Activated CD4-positive, alpha-beta T cell treated with anti-CD3 and anti-CD28 coated beads for 36 hours (primary cell): ENCODE measurements at regions not wholly inside any gene's neighbourhood (a gene's known extent, or its start where the extent isn't known, plus 50 kb on each side); places are given as distances from the start of the nearest gene placed in this dataset.
A peak's percentile ranks its signal among the peaks of the same experiment; 100 is the strongest.
"Not testable (repeated sequence)": the region's sequence is repeated elsewhere in the genome, so short reads cannot be mapped to it uniquely, and the experiment has no call there.

Source experiments
- ATAC-seq: fragments of 200-7000 bp; cut with Tn5 transposase; one replicate; pipeline ENCODE4 v1.10.0; 2021; ENCODE audit warnings: mild to moderate bottlenecking, moderate library complexity
- CTCF ChIA-PET: fragments of 350-600 bp; sonication (Branson Sonifier 250); formaldehyde crosslinking; loops from one replicate; lab custom pipeline; 2021; ENCODE audit warnings: antibody characterized with exemption; lab: Charles Lee
- POLR2A ChIA-PET: fragments of 350-600 bp; sonication (Branson Sonifier 250); formaldehyde crosslinking; loops from one replicate; lab custom pipeline; 2021; ENCODE audit warnings: antibody characterized with exemption, inconsistent platforms; lab: Charles Lee
- DNase-seq: peaks from one replicate; pipeline ENCODE4 v3.0.0-alpha.2; 2020
- H3K27ac Mint-ChIP-seq: one replicate; pipeline ENCODE4 v1.8.0; 2021; ENCODE audit warnings: mixed read lengths
- H3K27me3 Mint-ChIP-seq: one replicate; pipeline ENCODE4 v1.8.0; 2021; ENCODE audit warnings: mixed read lengths
- H3K36me3 Mint-ChIP-seq: one replicate; pipeline ENCODE4 v1.8.0; 2021; ENCODE audit warnings: low read depth, mixed read lengths
- H3K4me1 Mint-ChIP-seq: one replicate; pipeline ENCODE4 v1.8.0; 2021; ENCODE audit warnings: mixed read lengths
- H3K4me3 Mint-ChIP-seq: one replicate; pipeline ENCODE4 v1.8.0; 2021; ENCODE audit warnings: mild to moderate bottlenecking, moderate library complexity, mixed read lengths
- H3K9me3 Mint-ChIP-seq: one replicate; pipeline ENCODE4 v1.8.0; 2021; ENCODE audit warnings: low read depth, mixed read lengths
- intact Hi-C, 2 experiments: fragments of 100-400 bp; cut with DNase I in 1 of 2; cut with micrococcal nuclease in 1 of 2; formaldehyde crosslinking; loops; one replicate each; pipeline versions ENCODE4 v1.14.2 to v1.15.1; 2022 to 2024; cut with DNase I, micrococcal nuclease

DNA sequence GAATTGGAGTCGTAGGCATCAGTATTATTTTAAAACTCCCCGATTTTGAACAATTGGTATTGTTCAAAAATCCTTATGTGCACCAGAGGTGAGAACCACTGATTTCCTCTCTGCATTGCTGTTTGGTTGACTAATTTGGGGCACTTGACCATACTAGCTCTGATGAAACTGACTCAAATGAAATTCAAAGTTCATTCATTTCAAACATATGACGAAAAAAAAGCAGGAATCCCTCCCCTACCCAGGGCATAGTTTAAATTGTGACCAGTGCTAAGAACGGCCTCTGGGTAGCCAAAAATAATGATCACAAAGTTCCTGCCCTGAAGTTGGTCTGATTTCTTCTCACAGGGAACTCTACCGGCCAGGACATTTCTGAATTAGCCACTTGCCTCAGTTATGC lies 75.7 kb upstream of the EGFL6 start:
- ChIA-PET CTCF (interaction anchor here (1.1 kb wide), 1 partner anchor 547 kb away, joined by 3 read pairs; no protein-coding TSS in a partner anchor), POLR2A (interaction anchor here (0.6 kb wide), 1 partner anchor 39 kb away, joined by 3 read pairs; no protein-coding TSS in a partner anchor)
- H3K9me3 Mint-ChIP-seq = no peaks in the 10 kb centered on the region
- no peaks in the 10 kb centered on the region for H3K36me3 Mint-ChIP-seq
- no peak overlapping the region for H3K27ac Mint-ChIP-seq
- H3K27me3 Mint-ChIP-seq = no peaks in the 10 kb centered on the region
- ATAC-seq = no peak
- no peaks in the 10 kb centered on the region for H3K4me1 Mint-ChIP-seq
- no peak for DNase-seq
- intact Hi-C loops = no loop called here
- H3K4me3 Mint-ChIP-seq = no peak overlapping the region

- intact Hi-C loops = no loop called here
- DNase-seq = no peak
- CTCF ChIA-PET = interaction anchor here (2.9 kb wide), 1 partner anchor 546 kb away, joined by 21 read pairs; no protein-coding TSS in a partner anchor
- no peak for ATAC-seq
- POLR2A ChIA-PET = no interaction called here
- no peak overlapping the region for H3K27ac Mint-ChIP-seq
- no peak overlapping the region for H3K4me3 Mint-ChIP-seq
- peaks cover 8% of the 10 kb centered on the region for H3K4me1 Mint-ChIP-seq
- no peaks in the 10 kb centered on the region for H3K27me3 Mint-ChIP-seq
- no peaks in the 10 kb centered on the region for H3K36me3 Mint-ChIP-seq
- no peaks in the 10 kb centered on the region for H3K9me3 Mint-ChIP-seq
Observed at GRCh38 chrX:13492286-13492685, 77.1 kb upstream of the EGFL6 start.

DNA sequence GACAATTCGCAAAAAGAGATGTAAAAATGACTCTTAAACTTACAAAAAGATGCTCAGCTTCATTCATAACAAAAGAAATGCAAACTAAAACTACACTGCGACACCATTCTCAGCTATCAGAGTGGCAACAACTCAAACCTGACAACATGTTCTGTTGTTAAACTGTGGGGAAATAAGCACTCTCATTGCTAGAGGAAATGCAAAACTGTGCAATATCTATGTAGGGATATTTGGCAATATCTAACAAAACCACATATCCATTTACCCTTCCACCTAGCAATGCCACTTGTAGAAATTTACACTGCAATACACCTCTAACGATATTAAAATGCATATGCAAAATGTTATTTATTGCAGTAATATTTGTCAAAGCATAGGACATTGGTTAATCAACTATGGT lies 78.3 kb upstream of the EGFL6 start:
- no peaks in the 10 kb centered on the region for H3K27me3 Mint-ChIP-seq
- H3K4me3 Mint-ChIP-seq = no peak overlapping the region
- intact Hi-C loops = no loop called here
- H3K9me3 Mint-ChIP-seq = no peaks in the 10 kb centered on the region
- DNase-seq (no peak), ATAC-seq (no peak)
- ChIA-PET CTCF (interaction anchor here (0.5 to 2.9 kb wide), 3 partner anchors 16 to 545 kb away, joined by 3 to 21 read pairs (median 3); no protein-coding TSS in a partner anchor), POLR2A (no interaction called here)
- no peak overlapping the region for H3K27ac Mint-ChIP-seq
- H3K36me3 Mint-ChIP-seq = no peaks in the 10 kb centered on the region
- peaks cover 12% of the 10 kb centered on the region for H3K4me1 Mint-ChIP-seq

DNA sequence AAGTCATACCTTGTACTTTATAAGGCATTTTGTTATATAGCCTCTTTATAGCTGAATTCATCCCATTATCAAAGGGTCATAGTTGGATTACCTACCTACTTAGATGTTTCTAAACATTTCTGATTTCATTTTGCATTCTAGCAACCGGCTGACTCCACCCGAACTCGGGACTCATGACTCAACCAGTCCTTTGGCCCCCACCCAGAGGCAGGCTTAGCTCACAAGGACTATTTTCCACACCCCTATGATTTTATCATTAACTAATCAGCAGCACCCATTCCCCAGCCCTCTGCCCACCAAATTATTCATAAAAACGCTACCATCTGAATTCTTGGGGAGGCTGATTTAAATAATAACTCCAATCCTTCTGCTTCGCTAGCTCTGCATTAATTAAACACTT lies 79.9 kb upstream of the EGFL6 start:
- intact Hi-C loops = loop anchor here (5.0 to 10.0 kb wide), 3 partner anchors 105 to 675 kb away; no protein-coding TSS in a partner anchor
- CTCF ChIA-PET = interaction anchor here (0.6 to 2.9 kb wide), 5 partner anchors 11 to 543 kb away, joined by 3 to 38 read pairs (median 5); no protein-coding TSS in a partner anchor

GRCh38 chrX:13487731-13488505 lies 81.5 kb upstream of the EGFL6 start:
- CTCF ChIA-PET = interaction anchor here (0.6 to 2.3 kb wide), 29 partner anchors 10 to 549 kb away, joined by 3 to 38 read pairs (median 3); no protein-coding TSS in a partner anchor
- no peak overlapping the region for H3K4me3 Mint-ChIP-seq

More for the DNA sequence above, 79.9 kb upstream of the EGFL6 start:
- Mint-ChIP-seq H3K27me3 (no peaks in the 10 kb centered on the region), H3K27ac (no peak overlapping the region), H3K4me3 (no peak overlapping the region), H3K4me1 (peaks cover 18% of the 10 kb centered on the region), H3K9me3 (no peaks in the 10 kb centered on the region), H3K36me3 (no peaks in the 10 kb centered on the region)
- ATAC-seq = no peak
- DNase-seq = no peak
- POLR2A ChIA-PET = no interaction called here

GRCh38 chrX:13485167-13485566 lies 84.2 kb upstream of the EGFL6 start:
- H3K27ac Mint-ChIP-seq = no peak overlapping the region
- no peak overlapping the region for H3K4me3 Mint-ChIP-seq
- ChIA-PET POLR2A (interaction anchor here (0.7 kb wide), 1 partner anchor 503 kb away, joined by 3 read pairs; no protein-coding TSS in a partner anchor), CTCF (interaction anchor here (1.0 kb wide), 1 partner anchor 538 kb away, joined by 3 read pairs; no protein-coding TSS in a partner anchor)
- no peaks in the 10 kb centered on the region for H3K9me3 Mint-ChIP-seq
- ATAC-seq = no peak
- peaks cover 18% of the 10 kb centered on the region for H3K4me1 Mint-ChIP-seq
- intact Hi-C loops = loop anchor here (5.0 to 10.0 kb wide), 3 partner anchors 100 to 670 kb away; no protein-coding TSS in a partner anchor
- no peaks in the 10 kb centered on the region for H3K27me3 Mint-ChIP-seq
- DNase-seq = no peak
- no peaks in the 10 kb centered on the region for H3K36me3 Mint-ChIP-seq

More at GRCh38 chrX:13487731-13488505, 81.5 kb upstream of the EGFL6 start:
- peak; percentile 86 for ATAC-seq
- DNase-seq = peak; percentile 50
- Mint-ChIP-seq H3K27me3 (no peaks in the 10 kb centered on the region), H3K27ac (peak overlapping the region; percentile 74), H3K36me3 (no peaks in the 10 kb centered on the region), H3K9me3 (no peaks in the 10 kb centered on the region), H3K4me1 (peaks cover 18% of the 10 kb centered on the region)
- intact Hi-C loops = loop anchor here (1.0 to 10.0 kb wide), 6 partner anchors 103 to 673 kb away; no protein-coding TSS in a partner anchor
- POLR2A ChIA-PET = interaction anchor here (1.2 kb wide), 1 partner anchor 396 kb away, joined by 3 read pairs; no protein-coding TSS in a partner anchor

- POLR2A ChIA-PET = no interaction called here
- intact Hi-C loops = loop anchor here (10.0 kb wide), 2 partner anchors 99 to 669 kb away; no protein-coding TSS in a partner anchor
- no peak for ATAC-seq
- no peak overlapping the region for H3K4me3 Mint-ChIP-seq
- no peaks in the 10 kb centered on the region for H3K36me3 Mint-ChIP-seq
- no peak overlapping the region for H3K27ac Mint-ChIP-seq
- no peaks in the 10 kb centered on the region for H3K9me3 Mint-ChIP-seq
- DNase-seq = no peak
- CTCF ChIA-PET = interaction anchor here (1.1 kb wide), 1 partner anchor 537 kb away, joined by 4 read pairs; no protein-coding TSS in a partner anchor
- H3K4me1 Mint-ChIP-seq = peaks cover 18% of the 10 kb centered on the region
- H3K27me3 Mint-ChIP-seq = no peaks in the 10 kb centered on the region
Observed at GRCh38 chrX:13483773-13484172, 85.6 kb upstream of the EGFL6 start.

GRCh38 chrX:13482746-13483541 lies 86.5 kb upstream of the EGFL6 start:
- ATAC-seq (no peak), DNase-seq (no peak)
- Mint-ChIP-seq H3K27ac (no peak overlapping the region), H3K4me1 (peaks cover 16% of the 10 kb centered on the region), H3K4me3 (no peak overlapping the region), H3K9me3 (no peaks in the 10 kb centered on the region), H3K36me3 (no peaks in the 10 kb centered on the region), H3K27me3 (no peaks in the 10 kb centered on the region)
- ChIA-PET POLR2A (no interaction called here), CTCF (interaction anchor here (1.1 kb wide), 1 partner anchor 536 kb away, joined by 4 read pairs; no protein-coding TSS in a partner anchor)
- intact Hi-C loops = loop anchor here (10.0 kb wide), 2 partner anchors 98 to 668 kb away; no protein-coding TSS in a partner anchor

- CTCF ChIA-PET, POLR2A ChIA-PET, H3K27me3 Mint-ChIP-seq, H3K9me3 Mint-ChIP-seq, H3K36me3 Mint-ChIP-seq, ATAC-seq, H3K4me3 Mint-ChIP-seq, DNase-seq, H3K4me1 Mint-ChIP-seq, H3K27ac Mint-ChIP-seq: not testable (repeated sequence)
- intact Hi-C loops = loop anchor here (10.0 kb wide), 2 partner anchors 96 to 666 kb away; no protein-coding TSS in a partner anchor
Observed at GRCh38 chrX:13480780-13481179, 88.6 kb upstream of the EGFL6 start.

GRCh38 chrX:13479452-13479813 lies 90.0 kb upstream of the EGFL6 start:
- intact Hi-C loops = loop anchor here in 1 of 2 experiments (10.0 kb wide), 1 partner anchor 225 kb away; no protein-coding TSS in a partner anchor
- CTCF ChIA-PET = no interaction called here
- no peak overlapping the region for H3K27ac Mint-ChIP-seq

More at GRCh38 chrX:13479452-13479813, 90.0 kb upstream of the EGFL6 start:
- ATAC-seq (no peak), DNase-seq (no peak)
- Mint-ChIP-seq H3K4me1 (peaks cover 5% of the 10 kb centered on the region), H3K36me3 (no peaks in the 10 kb centered on the region), H3K4me3 (no peak overlapping the region), H3K9me3 (no peaks in the 10 kb centered on the region), H3K27me3 (no peaks in the 10 kb centered on the region)
- POLR2A ChIA-PET = no interaction called here
